Stimulated activated CD8-positive, alpha-beta memory T cell treated with anti-CD3 and anti-CD28 coated beads, Interleukin-4, amount 100 ng/mL, for 24 hours (primary cell): ENCODE measurements at regions not wholly inside any gene's neighbourhood (a gene's known extent, or its start where the extent isn't known, plus 50 kb on each side); places are given as distances from the start of the nearest gene placed in this dataset.

Source experiments
- DNase-seq: peaks from one replicate; pipeline ENCODE4 v3.0.0-alpha.2; 2020; ENCODE audit warnings: low read depth

DNA sequence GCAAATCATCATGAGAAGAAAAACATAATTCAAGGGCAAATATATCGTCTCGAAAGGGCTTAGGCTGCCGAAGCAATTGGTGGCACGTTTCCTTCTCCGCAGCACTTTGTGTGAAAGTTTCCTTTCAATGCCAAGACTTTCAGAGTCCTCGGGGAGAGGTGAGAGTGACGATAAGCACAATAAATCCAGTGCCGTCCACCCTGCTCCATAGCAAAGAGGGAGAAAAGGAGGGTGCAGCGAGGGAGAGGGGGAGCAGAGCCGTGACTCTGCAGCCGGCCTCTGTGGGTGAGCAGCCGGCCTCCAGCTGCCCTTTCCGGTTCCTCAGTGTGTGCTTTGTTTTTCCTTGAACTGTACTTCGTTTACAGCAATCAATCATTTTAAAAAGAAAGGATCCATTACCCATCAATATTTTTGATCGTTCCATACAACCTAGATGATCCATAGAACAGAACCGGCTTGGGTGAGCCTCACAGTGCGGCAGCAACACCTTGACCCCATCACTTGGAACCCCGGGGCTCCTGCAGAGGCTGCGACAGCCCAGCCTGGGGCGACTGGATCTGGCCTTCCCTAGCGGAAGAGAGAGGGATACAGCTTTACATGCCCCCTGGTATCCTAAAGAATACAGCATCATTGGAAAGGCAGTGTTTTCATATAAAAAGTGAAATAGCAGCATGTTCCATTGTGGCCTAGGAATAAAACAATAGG, 247.0 kb upstream of the IRX4 start:
- DNase-seq = no peak

DNA sequence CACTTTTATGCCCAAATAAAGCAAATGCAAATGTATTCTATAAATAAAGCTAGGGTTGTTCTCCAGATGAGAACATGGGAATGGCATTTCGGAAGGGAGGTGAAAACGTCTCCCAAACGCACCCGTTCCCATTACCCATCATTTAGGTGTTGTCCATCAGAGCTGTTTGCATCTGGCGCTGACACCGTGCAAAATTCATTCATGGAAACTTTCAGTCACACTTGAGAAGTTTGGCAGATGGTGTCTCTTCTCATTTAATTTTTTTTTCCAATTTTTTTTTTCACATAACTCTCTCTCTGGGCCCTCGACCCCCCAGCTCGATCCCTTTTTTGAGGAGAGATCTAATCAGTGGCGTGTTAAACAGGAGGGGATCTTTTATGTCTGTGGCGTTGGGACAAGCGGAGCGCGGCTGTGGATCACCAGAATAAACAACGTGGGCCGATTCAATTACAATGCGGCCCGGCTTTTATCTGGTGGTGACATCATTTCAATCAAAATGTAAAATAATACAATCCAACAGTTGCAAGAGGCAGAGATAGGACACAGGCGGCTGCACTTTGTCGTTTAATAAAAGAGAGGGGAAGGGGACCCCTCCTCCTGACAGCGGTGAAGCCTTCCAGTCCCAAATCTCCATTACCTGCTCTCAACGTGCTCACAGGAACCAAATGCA, 246.1 kb upstream of the IRX4 start:
- DNase-seq = no peak

- no peak for DNase-seq
Observed at GRCh38 chr5:2126512-2126911, 243.8 kb upstream of the IRX4 start.

GRCh38 chr5:2125901-2126265, 243.2 kb upstream of the IRX4 start:
- DNase-seq = no peak

DNA sequence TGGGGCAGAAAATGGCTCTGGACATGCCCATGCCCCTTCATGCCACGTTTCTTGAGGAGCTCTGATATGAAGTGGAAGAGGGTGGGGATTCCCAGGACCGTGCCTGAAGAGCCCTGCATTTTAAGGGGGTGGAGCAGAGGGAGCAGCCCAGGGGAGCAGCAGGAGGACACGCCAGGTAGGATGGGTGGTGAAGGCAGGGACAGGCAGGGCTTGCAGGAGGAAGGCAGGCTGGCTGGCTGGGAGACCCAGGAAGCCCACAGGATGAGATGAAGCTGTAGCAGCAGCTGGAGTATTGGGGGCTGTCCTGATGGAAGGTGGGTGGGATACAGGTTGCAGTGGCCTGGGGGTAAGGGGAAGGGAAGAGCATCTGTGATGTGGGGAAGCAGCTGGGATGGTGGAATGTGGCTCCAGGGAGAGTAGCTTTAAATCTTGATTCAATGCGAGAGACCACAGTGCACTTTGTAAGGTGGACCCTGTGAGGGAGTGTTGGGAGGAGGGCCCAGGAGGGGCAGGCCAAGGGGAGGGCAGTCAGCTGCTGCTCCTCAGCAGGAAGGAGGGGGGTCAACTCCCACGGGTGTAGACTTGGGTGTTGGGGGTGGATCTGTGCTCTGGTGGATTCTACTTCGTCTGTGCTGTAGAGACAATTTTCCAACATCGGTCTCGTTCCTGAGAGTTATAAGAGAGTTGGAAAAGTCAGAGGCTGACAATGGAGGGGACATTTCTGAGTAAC, 242.6 kb upstream of the IRX4 start:
- DNase-seq = no peak

DNA sequence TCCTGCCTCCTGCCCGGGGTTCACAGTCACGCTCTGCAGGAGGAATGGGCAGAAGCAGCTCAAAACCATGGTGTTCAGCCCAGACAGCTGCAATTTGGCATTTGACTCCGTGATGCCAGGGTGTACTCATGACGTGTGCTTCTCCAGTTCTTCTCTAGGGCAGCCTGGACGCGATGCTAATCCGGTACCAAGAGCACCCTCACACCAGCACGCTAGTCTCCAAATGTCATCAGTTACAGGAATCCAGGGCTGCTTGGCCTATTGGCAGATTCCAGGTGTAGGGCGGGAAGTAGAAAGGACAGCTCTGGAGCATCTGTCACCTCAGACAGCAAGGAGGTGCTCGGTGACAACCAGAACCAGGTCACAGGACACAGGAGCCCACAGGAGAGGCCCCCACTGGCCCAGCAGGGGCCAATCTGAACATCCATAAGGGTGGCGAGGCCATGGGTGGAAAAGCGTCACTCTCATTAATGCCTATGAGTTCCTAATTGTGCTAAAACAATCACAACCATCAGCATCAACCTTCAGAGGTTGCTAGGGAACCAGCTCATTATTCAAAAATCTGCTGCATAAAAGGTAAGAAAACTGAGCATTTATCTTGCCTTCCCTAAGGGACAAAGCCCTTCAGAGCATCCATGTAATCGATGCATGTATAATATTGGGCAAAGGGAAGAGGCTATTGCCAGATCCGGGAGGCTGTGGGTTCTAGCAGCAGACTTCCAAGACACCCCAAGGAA, 241.9 kb upstream of the IRX4 start:
- DNase-seq = no peak

DNA sequence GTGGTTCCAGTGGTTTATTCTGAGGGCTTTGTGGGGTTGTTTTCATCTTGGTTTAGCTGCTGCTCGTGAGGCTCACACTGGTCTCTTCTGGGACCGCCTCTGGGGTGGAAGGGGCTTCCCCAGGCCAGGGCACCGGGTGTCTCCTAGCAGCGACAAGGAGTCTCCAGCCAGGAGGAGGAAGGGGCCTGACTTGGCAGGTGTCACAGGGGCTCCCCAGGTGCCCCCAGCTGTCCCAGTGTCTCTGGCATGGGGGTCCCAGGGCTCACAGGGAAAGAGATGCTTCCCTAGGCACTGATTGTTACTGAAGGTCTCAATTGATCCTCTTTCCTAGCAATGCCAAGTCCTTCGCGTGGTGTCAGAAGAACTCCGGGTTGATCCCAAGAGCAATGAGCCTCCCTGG, 241.1 kb upstream of the IRX4 start:
- DNase-seq = no peak

DNA sequence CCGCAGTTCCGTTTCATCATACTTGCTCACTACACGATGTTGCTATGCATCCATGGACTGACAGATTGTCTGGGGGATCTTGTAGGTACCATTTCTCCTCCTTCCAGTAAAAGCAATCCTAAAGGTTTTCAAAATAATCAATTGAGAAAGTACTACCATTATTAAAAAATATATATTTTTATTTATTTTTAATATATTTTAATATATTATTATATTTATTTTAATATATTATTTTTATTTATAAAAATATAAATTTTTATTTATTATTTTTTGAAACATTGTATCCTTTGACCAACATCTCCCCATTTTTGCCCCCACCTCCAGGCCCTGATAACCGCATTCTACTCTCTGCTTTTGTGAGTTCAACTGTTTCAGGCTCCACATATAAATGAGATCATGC, 237.6 kb upstream of the IRX4 start:
- DNase-seq = no peak

- DNase-seq = no peak
Observed at GRCh38 chr5:2119573-2119972, 236.8 kb upstream of the IRX4 start.

DNA sequence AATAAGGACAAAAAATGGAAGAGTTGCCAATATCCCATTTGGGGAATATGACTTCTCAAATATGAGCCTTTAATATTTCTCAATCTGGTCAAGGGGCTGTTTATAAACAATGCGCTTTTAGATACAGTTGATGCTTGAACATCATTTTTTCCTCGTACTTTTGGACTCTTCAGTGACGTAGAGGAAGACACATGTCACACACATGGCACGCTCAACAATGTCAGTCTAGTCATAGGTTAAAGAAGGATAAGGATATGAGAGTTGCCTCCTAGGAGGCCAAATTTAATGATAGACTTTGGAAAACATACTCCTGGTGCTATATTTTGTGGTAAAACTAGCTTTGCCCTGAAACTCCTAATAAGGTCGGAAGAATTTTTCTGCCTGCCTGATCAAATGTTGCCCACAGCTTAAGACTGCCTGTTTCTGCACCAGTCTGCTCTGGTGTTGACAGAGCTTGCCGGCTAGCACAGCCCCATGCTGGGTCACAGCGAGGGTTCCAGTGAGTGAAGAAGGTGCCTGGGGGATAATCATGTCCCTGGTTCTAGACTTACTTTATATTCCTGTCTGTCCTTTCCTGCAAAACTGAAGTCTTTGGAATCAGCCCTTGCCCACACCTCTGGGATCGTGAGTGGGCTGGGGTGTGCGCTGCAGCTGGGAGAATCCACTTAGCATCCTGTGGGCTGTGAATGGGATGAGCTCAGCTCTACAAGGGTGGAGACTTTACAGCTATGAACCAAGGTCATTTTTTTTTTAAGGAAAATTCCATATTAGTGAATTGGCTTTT, 230.8 kb upstream of the IRX4 start:
- no peak for DNase-seq

- DNase-seq = no peak
Observed at GRCh38 chr5:2112173-2113025, 229.7 kb upstream of the IRX4 start.

GRCh38 chr5:2111569-2112105, 228.9 kb upstream of the IRX4 start:
- DNase-seq = no peak

GRCh38 chr5:2110934-2111462, 228.3 kb upstream of the IRX4 start:
- DNase-seq = no peak

GRCh38 chr5:2110137-2110933, 227.6 kb upstream of the IRX4 start:
- no peak for DNase-seq

DNA sequence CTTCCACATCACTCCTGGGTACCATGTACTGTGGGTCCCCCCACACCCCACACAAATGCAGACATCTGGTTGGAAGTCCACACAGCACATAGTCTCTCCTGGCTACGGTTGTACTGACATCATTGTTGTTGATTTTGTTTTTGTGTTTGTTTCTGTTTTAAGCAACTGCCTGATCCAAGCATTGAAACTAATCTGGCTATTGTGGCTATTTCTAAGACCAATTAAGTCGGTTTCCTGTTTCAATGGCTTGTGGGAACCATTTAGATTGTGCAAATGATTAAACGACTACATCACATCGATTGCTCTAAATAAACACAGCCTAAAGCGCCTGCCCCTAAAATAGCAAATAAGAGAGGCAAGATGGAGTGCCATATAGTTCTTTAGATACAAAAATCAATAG, 226.8 kb upstream of the IRX4 start:
- DNase-seq = no peak

GRCh38 chr5:2106721-2107120, 224.0 kb upstream of the IRX4 start:
- DNase-seq = no peak

DNA sequence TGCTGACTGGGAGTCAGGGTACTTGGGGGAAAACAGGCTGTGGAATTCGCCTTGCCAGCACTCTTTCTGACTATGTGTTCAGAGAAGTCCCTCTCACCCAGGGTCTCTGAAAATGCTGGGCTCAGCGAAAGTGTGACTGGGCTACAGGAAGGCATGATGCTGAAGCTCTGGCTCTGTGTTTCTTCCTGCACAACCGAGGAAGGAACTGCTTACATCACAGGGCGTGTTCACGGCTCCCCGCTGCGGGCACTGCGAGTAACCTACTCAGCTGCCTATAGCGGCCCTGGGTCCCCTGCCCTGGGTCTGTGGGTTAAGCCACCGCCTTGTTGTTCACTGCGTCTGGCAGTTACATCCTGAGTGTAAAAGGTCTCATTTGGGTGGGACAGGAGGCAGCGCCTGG, 222.4 kb upstream of the IRX4 start:
- DNase-seq = no peak

- no peak for DNase-seq
Observed at GRCh38 chr5:2103940-2104339, 221.2 kb upstream of the IRX4 start.
